DMS79 (cell line): ENCODE measurements at regions not wholly inside any gene's neighbourhood (a gene's known extent, or its start where the extent isn't known, plus 50 kb on each side); places are given as distances from the start of the nearest gene placed in this dataset.
"Not testable (repeated sequence)": the region's sequence is repeated elsewhere in the genome, so short reads cannot be mapped to it uniquely, and the experiment has no call there.

Experiments used
- DNase-seq: peaks from one replicate; lab custom pipeline; 2025; lab: John Stamatoyannopoulos, UW

DNA sequence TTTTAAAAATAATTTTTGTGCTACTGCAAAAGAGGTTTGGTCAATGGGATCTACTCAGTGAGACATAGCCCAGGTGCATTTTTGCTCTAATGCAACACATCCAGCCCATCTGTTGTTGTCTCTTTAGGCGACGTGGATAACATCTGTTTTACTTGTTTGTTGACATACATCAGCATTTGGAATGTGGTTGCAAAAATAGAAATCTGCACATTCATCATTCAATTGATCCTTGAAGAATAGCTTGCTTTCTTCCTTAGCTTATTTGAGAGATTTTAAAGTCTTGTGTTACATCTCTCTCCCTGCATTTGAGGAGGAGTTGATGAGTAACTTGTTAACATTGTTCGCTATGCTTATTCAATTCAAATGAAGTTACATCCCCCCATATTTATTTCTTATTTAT, 1202.3 kb downstream of the NSUN3 start:
- no peak for DNase-seq

- DNase-seq: no peak
Observed at GRCh38 chr3:95271395-95271794, 1208.5 kb downstream of the NSUN3 start.

- DNase-seq: no peak
Observed at GRCh38 chr3:95272166-95272565, 1209.3 kb downstream of the NSUN3 start.

DNA sequence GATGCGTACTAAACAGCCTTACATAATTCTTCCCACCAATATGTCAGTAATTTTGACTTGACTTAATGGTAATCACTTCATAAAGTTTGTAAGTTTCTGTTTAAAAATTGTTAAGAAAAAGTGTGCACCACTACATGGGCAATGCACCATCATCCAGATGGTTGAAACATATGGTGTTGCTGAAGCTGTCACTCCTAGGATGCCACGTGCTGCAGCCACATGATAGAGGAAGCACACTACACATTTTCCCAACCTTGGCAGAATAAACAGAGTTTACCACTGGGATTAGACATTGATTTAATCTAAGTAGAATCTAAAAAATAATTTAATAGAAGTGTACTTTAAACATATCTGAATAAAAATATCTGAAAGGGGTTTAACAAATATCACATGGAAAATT, 1209.9 kb downstream of the NSUN3 start:
- no peak for DNase-seq

- DNase-seq: no peak
Observed at GRCh38 chr3:95277613-95278012, 1214.8 kb downstream of the NSUN3 start.

DNA sequence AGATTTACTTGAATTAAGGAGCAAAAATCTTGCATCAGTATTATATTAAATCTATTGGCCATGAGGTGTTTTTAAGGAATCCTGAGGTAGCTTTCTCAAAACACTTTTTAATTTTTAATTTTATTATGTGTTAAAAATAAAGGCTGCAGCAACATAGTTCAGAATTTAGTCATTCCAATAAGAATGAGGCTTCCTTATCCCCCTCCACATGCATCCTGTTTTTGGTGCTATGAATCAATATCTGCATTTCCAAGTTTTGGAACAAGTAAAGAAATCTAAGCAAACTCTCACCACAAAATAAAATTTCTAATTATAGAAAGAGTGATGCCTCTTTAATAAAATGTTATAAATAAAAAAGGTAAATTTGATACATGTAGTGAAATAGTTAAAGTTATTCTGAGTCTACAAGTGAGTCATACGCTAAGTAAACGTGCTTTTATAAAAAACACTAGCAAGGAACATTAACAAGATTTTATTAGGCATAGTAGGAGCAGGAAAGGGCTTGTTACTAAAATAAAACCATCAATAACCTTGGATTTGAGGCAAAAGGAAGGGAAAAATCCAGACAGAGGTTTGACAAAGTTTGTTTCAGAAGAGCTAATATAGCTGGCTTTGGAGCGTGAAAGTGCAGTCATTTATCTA, 1218.0 kb downstream of the NSUN3 start:
- no peak for DNase-seq

- DNase-seq: no peak
Observed at GRCh38 chr3:95289295-95289694, 1226.4 kb downstream of the NSUN3 start.

DNA sequence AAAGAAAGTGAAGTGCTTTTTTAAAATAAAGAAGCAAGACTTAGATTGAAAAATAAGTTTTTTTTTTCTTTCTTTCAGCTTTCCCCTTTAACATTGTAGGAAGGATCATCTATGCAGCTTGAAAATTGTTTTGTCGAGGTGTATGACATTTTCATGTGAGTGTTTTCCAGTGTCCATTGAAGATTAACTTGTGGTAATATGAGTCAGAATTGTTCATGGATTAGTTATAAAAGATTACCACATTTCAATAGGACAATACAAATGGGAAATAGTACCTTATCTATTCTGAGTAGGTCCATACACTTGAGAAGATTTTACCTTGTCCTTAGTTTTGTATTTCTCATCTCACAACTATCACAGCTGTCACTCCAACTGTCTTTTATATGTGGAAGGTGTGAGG, 1234.7 kb downstream of the NSUN3 start:
- no peak for DNase-seq

- DNase-seq: no peak
Observed at GRCh38 chr3:95302044-95302443, 1239.2 kb downstream of the NSUN3 start.

DNA sequence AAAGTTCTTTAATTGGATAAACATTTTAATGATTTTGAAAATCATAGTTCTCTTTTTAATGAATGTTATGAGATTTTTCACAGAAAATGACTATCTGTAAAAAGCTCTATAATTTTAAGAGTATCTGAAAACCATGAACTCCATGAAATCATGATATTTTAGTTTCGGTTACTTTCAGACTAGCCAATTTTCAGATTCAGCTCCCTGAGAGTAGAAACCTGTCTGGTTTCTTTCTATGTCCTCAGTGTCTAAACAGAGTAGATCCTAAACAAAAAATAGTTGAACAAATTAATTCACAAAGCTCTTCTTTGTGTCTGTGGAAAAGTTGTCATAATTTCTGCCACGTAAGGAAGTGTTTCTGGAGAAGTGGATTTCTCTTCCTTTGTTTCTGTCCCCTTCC, 1247.7 kb downstream of the NSUN3 start:
- no peak for DNase-seq

DNA sequence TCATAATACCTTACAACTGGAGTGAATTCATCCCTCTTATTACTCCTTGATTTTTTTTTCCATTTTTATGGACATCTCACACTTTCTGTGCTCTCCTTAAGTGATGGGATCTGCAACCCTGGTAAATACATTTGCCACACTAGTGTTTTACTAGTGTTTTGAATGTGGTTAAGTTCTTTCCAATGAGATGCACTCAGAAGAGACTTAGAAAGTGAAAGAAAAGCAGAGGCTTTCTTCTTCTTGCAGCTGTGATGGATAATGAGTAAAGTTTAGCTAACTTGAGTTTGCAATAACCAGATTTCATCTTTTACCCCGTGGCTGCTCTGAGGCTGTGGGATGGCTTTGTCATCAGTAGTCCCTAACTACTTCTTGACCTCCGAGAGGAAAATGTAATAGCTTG, 1248.4 kb downstream of the NSUN3 start:
- DNase-seq: no peak

DNA sequence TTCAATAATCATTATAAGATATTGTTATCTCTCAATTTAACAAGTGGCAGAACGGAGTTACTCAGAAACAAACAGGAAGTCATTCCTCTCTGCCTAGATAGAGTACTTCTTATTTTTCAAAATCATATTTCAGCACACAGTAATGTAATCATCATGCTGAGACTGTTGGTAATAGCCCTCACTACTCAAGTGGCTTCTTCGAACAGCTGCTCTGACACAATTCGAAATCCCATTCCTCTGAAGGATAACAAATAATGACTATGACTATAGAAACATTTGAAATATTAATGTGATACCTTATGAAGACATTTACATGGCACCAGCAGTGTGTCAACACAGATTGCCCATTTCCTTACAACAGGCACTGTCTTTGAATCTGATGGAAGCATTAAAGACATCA, 1249.8 kb downstream of the NSUN3 start:
- no peak for DNase-seq

- DNase-seq: no peak
Observed at GRCh38 chr3:95319921-95320494, 1257.1 kb downstream of the NSUN3 start.

DNA sequence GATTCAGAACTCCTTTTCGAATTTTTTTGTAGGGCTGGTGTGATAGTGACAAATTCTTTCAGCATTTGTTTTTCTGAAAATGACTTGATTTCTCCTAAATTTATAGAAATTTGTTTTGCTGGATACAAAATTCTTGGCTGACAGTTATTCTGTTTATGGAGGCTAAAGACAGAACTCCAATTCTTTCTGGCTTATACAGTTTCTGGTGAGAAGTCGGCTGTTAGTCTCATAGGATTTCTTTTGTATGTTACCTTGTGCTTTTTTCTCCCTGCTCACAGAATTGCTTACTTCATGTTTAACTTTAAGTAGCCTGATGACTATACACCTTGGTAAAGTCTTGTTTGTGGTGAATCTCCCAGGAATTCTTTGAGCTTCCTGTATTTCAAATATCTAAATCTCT, 1264.6 kb downstream of the NSUN3 start:
- no peak for DNase-seq

- DNase-seq: no peak
Observed at GRCh38 chr3:95333826-95334225, 1271.0 kb downstream of the NSUN3 start.

GRCh38 chr3:95334461-95334860, 1271.6 kb downstream of the NSUN3 start:
- no peak for DNase-seq

GRCh38 chr3:95335517-95335916, 1272.7 kb downstream of the NSUN3 start:
- DNase-seq: no peak

GRCh38 chr3:95338446-95338845, 1275.6 kb downstream of the NSUN3 start:
- no peak for DNase-seq

GRCh38 chr3:95341314-95341713, 1278.5 kb downstream of the NSUN3 start:
- no peak for DNase-seq

- DNase-seq: no peak
Observed at GRCh38 chr3:95343228-95343627, 1280.4 kb downstream of the NSUN3 start.

GRCh38 chr3:95343767-95344166, 1280.9 kb downstream of the NSUN3 start:
- DNase-seq: no peak

- not testable (repeated sequence) for DNase-seq
Observed at GRCh38 chr3:95347936-95348335, 1285.1 kb downstream of the NSUN3 start.

DNA sequence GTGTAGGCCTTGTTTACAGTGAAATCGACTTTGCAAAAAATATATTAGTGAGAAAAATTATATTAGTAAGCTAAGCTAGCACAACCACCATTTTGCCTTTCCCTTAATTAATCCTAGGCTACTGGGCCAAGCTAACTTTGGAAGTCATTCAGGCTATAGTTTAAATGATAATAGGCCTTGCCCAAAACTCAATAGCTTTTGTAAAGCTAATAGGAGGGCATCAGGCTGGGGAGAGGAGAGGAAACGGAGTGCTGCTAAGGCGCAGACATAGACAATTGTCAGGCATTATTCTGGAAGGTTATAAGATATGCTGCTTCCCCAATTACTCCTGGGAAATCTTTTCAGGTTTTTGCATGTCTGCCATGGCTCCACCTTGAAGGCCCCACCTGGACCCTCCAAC, 1286.0 kb downstream of the NSUN3 start:
- no peak for DNase-seq

DNA sequence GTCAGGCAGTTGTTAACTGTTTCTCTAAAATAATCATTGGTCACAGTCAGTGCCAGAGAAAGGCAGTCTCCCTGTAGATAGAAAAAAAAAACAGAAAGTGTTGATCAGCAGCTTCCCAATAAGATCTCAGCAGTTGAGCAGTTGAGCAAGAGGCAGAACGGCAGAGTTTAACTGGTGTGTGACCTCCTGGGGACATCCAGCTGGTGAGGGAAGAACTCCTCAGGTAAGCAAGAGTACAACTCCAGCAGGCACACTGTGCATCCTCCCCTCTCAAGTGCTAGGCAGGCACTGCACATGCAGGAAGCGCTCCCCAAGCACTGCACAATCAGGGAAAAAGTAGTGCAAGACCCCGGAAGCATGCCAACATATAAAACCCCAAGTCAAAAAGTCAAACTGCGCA, 1287.2 kb downstream of the NSUN3 start:
- DNase-seq: no peak
